GM12878 (cell line): ENCODE measurements at regions not wholly inside any gene's neighbourhood (a gene's known extent, or its start where the extent isn't known, plus 50 kb on each side); places are given as distances from the start of the nearest gene placed in this dataset.

ENCODE experiments used
- DPF2 ChIP-seq: fragments of 450-650 bp; IDR thresholded peaks from 2 replicates; pipeline ENCODE4 v1.6.1; 2017; ENCODE audit warnings: mild to moderate bottlenecking
- EZH2 ChIP-seq: IDR thresholded peaks from 2 replicates; pipeline ENCODE4 v1.6.1; 2012; ENCODE audit warnings: low read depth, mild to moderate bottlenecking, control low read depth, inconsistent platforms, low read length, borderline replicate concordance; ENCODE audit not compliant: control insufficient read depth
- NBN ChIP-seq: fragments of 450-650 bp; IDR thresholded peaks from 2 replicates; pipeline ENCODE4 v1.6.1; 2016
- POLR2A ChIP-seq: IDR thresholded peaks from 2 replicates; pipeline ENCODE4 v1.6.1; 2011; ENCODE audit warnings: low read depth, mild to moderate bottlenecking, low read length
- SUPT20H ChIP-seq: IDR thresholded peaks from 2 replicates; pipeline ENCODE4 v1.6.1; 2011; ENCODE audit warnings: low read depth, mild to moderate bottlenecking, low read length, moderate library complexity, borderline replicate concordance; ENCODE audit not compliant: control insufficient read depth
- TF ChIP-seq, protein P1 (sequence below): IDR thresholded peaks from 2 replicates; pipeline ENCODE4 v1.6.1; 2012; ENCODE audit warnings: low read length, inconsistent platforms
- TF ChIP-seq, protein P2 (sequence below), 3 experiments: IDR thresholded peaks in 2 of 3; conservative IDR thresholded peaks in 1 of 3; 2 replicates each; pipeline ENCODE4 v1.5.1; 2011; ENCODE audit warnings: low read depth in 3 of 3, low read length in 3 of 3, mild to moderate bottlenecking in 3 of 3, control low read depth in 2 of 3, moderate library complexity in 2 of 3, inconsistent platforms in 1 of 3, mixed read lengths in 1 of 3; ENCODE audit not compliant: control insufficient read depth in 2 of 3, insufficient read depth in 1 of 3; ENCODE audit errors: extremely low read depth in 1 of 3

- no peak for TF ChIP-seq POLR2A
- TF ChIP-seq, protein P1, sequence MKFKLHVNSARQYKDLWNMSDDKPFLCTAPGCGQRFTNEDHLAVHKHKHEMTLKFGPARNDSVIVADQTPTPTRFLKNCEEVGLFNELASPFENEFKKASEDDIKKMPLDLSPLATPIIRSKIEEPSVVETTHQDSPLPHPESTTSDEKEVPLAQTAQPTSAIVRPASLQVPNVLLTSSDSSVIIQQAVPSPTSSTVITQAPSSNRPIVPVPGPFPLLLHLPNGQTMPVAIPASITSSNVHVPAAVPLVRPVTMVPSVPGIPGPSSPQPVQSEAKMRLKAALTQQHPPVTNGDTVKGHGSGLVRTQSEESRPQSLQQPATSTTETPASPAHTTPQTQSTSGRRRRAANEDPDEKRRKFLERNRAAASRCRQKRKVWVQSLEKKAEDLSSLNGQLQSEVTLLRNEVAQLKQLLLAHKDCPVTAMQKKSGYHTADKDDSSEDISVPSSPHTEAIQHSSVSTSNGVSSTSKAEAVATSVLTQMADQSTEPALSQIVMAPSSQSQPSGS, result no peak
- no peak for TF ChIP-seq SUPT20H
- TF ChIP-seq, protein P2, sequence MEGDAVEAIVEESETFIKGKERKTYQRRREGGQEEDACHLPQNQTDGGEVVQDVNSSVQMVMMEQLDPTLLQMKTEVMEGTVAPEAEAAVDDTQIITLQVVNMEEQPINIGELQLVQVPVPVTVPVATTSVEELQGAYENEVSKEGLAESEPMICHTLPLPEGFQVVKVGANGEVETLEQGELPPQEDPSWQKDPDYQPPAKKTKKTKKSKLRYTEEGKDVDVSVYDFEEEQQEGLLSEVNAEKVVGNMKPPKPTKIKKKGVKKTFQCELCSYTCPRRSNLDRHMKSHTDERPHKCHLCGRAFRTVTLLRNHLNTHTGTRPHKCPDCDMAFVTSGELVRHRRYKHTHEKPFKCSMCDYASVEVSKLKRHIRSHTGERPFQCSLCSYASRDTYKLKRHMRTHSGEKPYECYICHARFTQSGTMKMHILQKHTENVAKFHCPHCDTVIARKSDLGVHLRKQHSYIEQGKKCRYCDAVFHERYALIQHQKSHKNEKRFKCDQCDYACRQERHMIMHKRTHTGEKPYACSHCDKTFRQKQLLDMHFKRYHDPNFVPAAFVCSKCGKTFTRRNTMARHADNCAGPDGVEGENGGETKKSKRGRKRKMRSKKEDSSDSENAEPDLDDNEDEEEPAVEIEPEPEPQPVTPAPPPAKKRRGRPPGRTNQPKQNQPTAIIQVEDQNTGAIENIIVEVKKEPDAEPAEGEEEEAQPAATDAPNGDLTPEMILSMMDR (IDR thresholded peaks at IDR 0.05 in 2 of 3, conservative IDR thresholded peaks at IDR 0.05 in 1 of 3; ENCODE audit: control insufficient read depth in 2 of 3, extremely low read depth in 1 of 3, insufficient read depth in 1 of 3, low read depth in 3 of 3, low read length in 3 of 3), result no peak; a peak in 1 of 6 replicates
- TF ChIP-seq DPF2, result no peak
- TF ChIP-seq EZH2, result no peak
- TF ChIP-seq NBN, result no peak
Observed at GRCh38 chrX:95145848-95146490, 1472.0 kb downstream of the FAM133A start.
